ENCODE measurements at regions not wholly inside any gene's neighbourhood (a gene's known extent, or its start where the extent isn't known, plus 50 kb on each side); places are given as distances from the start of the nearest gene placed in this dataset.
A peak's percentile ranks its signal among the peaks of the same experiment; 100 is the strongest.

GRCh38 chr13:73827434-73827833 lies 306.8 kb downstream of the KLF12 start:
- DNase-seq (no peak), ATAC-seq (ENCODE audit: low read depth) (no peak)
- Mint-ChIP-seq H3K9me3 (no peaks in the 10 kb centered on the region), H3K4me1 (peaks cover 10% of the 10 kb centered on the region), H3K27ac (no peak overlapping the region), H3K27me3 (no peaks in the 10 kb centered on the region), H3K4me3 (no peak overlapping the region), H3K36me3 (ENCODE audit: low read depth) (peaks cover 9% of the 10 kb centered on the region)
- ChIA-PET CTCF (no interaction called here), POLR2A (no interaction called here)
- intact Hi-C loops (cut with micrococcal nuclease), result no loop called here
- no peak for TF ChIP-seq CTCF (IDR thresholded peaks at IDR 0.05)

- POLR2A ChIA-PET, result no interaction called here
- Mint-ChIP-seq H3K36me3 (ENCODE audit: low read depth) (peaks cover 10% of the 10 kb centered on the region), H3K27ac (no peak overlapping the region), H3K4me3 (no peak overlapping the region), H3K4me1 (peaks cover 23% of the 10 kb centered on the region), H3K27me3 (no peaks in the 10 kb centered on the region), H3K9me3 (no peaks in the 10 kb centered on the region)
- DNase-seq (no peak), ATAC-seq (ENCODE audit: low read depth) (no peak)
- no peak for TF ChIP-seq CTCF (IDR thresholded peaks at IDR 0.05)
- intact Hi-C loops (cut with micrococcal nuclease), result no loop called here
- CTCF ChIA-PET, result no interaction called here
Measured at GRCh38 chr13:73825143-73825542, 309.1 kb downstream of the KLF12 start.

- no peak overlapping the region for H3K27ac Mint-ChIP-seq
- POLR2A ChIA-PET, result no interaction called here
- H3K4me1 Mint-ChIP-seq, result peaks cover 27% of the 10 kb centered on the region
- intact Hi-C loops (cut with micrococcal nuclease), result no loop called here
- ATAC-seq (ENCODE audit: low read depth) (no peak), DNase-seq (no peak)
- no peaks in the 10 kb centered on the region for H3K27me3 Mint-ChIP-seq
- H3K4me3 Mint-ChIP-seq, result no peak overlapping the region
- H3K9me3 Mint-ChIP-seq, result no peaks in the 10 kb centered on the region
- CTCF ChIA-PET, result interaction anchor here (0.7 to 1.6 kb wide), 2 partner anchors 10 to 13 kb away, joined by 3 read pairs; no protein-coding TSS in a partner anchor
- H3K36me3 Mint-ChIP-seq (ENCODE audit: low read depth), result peaks cover 29% of the 10 kb centered on the region
- no peak for TF ChIP-seq CTCF (IDR thresholded peaks at IDR 0.05)
Measured at GRCh38 chr13:73822668-73823592, 311.3 kb downstream of the KLF12 start.

- Mint-ChIP-seq H3K27ac (peak overlapping the region; percentile 28), H3K36me3 (ENCODE audit: low read depth) (peaks cover 29% of the 10 kb centered on the region)
- POLR2A ChIA-PET, result no interaction called here
Measured at GRCh38 chr13:73820688-73821087, 313.5 kb downstream of the KLF12 start.

More at GRCh38 chr13:73820688-73821087, 313.5 kb downstream of the KLF12 start:
- TF ChIP-seq CTCF (IDR thresholded peaks at IDR 0.05), result no peak
- ATAC-seq (ENCODE audit: low read depth) (peak; percentile 34), DNase-seq (no peak)
- no peaks in the 10 kb centered on the region for H3K9me3 Mint-ChIP-seq
- peaks cover 27% of the 10 kb centered on the region for H3K4me1 Mint-ChIP-seq
- H3K4me3 Mint-ChIP-seq, result no peak overlapping the region
- no peaks in the 10 kb centered on the region for H3K27me3 Mint-ChIP-seq
- intact Hi-C loops (cut with micrococcal nuclease), result no loop called here
- CTCF ChIA-PET, result no interaction called here

Data from activated B cell treated with CpG ODN at 0.5 μM for 24 hours (primary cell).